Activated CD4-positive, alpha-beta T cell treated with anti-CD3 and anti-CD28 coated beads, Interleukin-2, amount 50 U/mL, for 16 hours (primary cell): ENCODE measurements at regions not wholly inside any gene's neighbourhood (a gene's known extent, or its start where the extent isn't known, plus 50 kb on each side); places are given as distances from the start of the nearest gene placed in this dataset.

Experiments used
- DNase-seq: peaks from one replicate; pipeline ENCODE4 v3.0.0-alpha.2; 2020

GRCh38 chr6:4613795-4614194, 162.4 kb upstream of the CDYL start:
- no peak for DNase-seq

- DNase-seq, result no peak
These were observed 162.8 kb upstream of the CDYL start for GRCh38 chr6:4613381-4613780.

- no peak for DNase-seq
These were observed 163.5 kb upstream of the CDYL start for GRCh38 chr6:4612636-4613171.

GRCh38 chr6:4611429-4612129, 164.6 kb upstream of the CDYL start:
- no peak for DNase-seq

- no peak for DNase-seq
These were observed 165.9 kb upstream of the CDYL start for GRCh38 chr6:4610256-4610655.

GRCh38 chr6:4608361-4609115, 167.7 kb upstream of the CDYL start:
- no peak for DNase-seq

- DNase-seq, result peak; percentile 24
These were observed 168.4 kb upstream of the CDYL start for GRCh38 chr6:4607793-4608192.

- no peak for DNase-seq
These were observed 169.1 kb upstream of the CDYL start for GRCh38 chr6:4606821-4607704.

- no peak for DNase-seq
These were observed 170.2 kb upstream of the CDYL start for GRCh38 chr6:4606016-4606415.

GRCh38 chr6:4603856-4604369, 172.3 kb upstream of the CDYL start:
- no peak for DNase-seq

GRCh38 chr6:4603291-4603690, 172.9 kb upstream of the CDYL start:
- DNase-seq, result no peak

GRCh38 chr6:4599924-4600323, 176.3 kb upstream of the CDYL start:
- no peak for DNase-seq

GRCh38 chr6:4598384-4598995, 177.7 kb upstream of the CDYL start:
- DNase-seq, result no peak

GRCh38 chr6:4593951-4594350, 182.3 kb upstream of the CDYL start:
- DNase-seq, result no peak

- DNase-seq, result no peak
These were observed 184.2 kb upstream of the CDYL start for GRCh38 chr6:4592026-4592425.

- DNase-seq, result no peak
These were observed 185.0 kb upstream of the CDYL start for GRCh38 chr6:4591218-4591617.

- DNase-seq, result no peak
These were observed 186.9 kb upstream of the CDYL start for GRCh38 chr6:4589295-4589694.

GRCh38 chr6:4588581-4588980, 187.6 kb upstream of the CDYL start:
- no peak for DNase-seq

- no peak for DNase-seq
These were observed 188.0 kb upstream of the CDYL start for GRCh38 chr6:4588163-4588562.

- no peak for DNase-seq
These were observed 189.0 kb upstream of the CDYL start for GRCh38 chr6:4587171-4587570.

- no peak for DNase-seq
These were observed 189.7 kb upstream of the CDYL start for GRCh38 chr6:4586469-4586859.

GRCh38 chr6:4585682-4586468, 190.3 kb upstream of the CDYL start:
- DNase-seq, result no peak
